HUDEP-2 (cell line): ENCODE measurements at regions not wholly inside any gene's neighbourhood (a gene's known extent, or its start where the extent isn't known, plus 50 kb on each side); places are given as distances from the start of the nearest gene placed in this dataset.

Experiments used
- DNase-seq, 76 experiments: peaks; one replicate each; lab custom pipeline; 2025; ENCODE audit not compliant: unreplicated experiment in 76 of 76; lab: John Stamatoyannopoulos, UW

- DNase-seq = peak in 1 of 76 experiments; percentile 55
Observed at GRCh38 chr10:7028809-7029166, 382.0 kb downstream of the SFMBT2 start.

GRCh38 chr10:7027913-7028808, 382.7 kb downstream of the SFMBT2 start:
- DNase-seq = peak in 56 of 76 experiments; percentile 2 to 94 (median 59)

GRCh38 chr10:7027237-7027912, 383.5 kb downstream of the SFMBT2 start:
- DNase-seq = peak in 1 of 76 experiments; percentile 29

DNA sequence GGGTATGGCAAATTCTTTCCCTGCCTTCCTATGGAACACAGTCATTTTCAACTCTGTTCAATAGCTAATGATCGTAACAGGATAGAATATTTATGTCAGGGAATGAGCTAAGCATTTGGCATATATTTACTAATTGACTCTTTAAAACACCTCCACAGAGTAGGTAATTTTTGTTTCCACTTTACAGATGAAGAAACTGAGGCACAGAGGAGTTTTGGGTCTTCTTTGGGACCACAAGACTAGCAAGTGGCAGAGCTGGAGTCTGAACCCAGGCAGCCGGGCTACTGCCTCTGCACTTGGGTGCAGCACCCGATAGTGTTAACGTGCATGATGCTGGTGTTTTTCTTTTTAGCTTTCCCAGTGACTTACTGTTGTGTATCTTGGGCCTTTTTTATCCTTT, 384.0 kb downstream of the SFMBT2 start:
- no peak for DNase-seq

DNA sequence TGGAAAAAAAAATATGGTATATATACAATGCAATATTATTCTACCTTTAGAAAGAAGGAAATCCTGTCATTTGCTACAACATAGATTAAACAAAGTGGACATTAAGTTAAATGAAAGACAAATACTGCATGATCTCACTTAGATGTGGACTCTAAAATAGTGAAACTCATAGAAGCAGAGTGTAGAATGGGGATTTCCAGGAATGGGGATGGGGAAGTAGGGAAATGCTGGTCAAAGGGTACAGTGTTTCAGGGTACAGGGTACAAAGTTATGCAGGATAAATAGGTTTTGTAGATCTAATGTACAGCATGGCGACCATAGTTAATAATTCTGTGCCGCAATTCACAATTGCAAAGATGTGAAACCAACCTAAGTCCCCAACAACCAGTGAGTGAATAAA, 385.5 kb downstream of the SFMBT2 start:
- no peak for DNase-seq

- DNase-seq = no peak
Observed at GRCh38 chr10:7015457-7015856, 395.4 kb downstream of the SFMBT2 start.

DNA sequence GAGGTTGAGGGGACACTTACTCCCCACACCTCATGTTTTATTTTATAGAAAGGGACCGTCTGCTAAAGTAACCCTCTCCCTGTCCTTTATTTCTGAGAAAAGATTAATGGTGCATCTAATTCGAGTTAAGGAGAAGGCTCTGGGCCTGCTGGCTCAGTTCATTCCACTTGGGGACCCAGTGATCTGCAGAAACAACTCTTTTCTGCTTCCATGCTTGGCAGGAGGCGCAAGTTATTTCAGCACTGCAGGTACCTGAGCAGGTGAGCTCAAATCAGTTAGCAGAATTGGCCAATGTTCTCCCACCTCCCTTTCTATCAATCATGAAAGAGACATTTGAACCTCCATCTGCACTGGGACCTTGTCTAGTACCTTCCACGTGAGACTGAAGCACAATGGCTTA, 396.1 kb downstream of the SFMBT2 start:
- no peak for DNase-seq

DNA sequence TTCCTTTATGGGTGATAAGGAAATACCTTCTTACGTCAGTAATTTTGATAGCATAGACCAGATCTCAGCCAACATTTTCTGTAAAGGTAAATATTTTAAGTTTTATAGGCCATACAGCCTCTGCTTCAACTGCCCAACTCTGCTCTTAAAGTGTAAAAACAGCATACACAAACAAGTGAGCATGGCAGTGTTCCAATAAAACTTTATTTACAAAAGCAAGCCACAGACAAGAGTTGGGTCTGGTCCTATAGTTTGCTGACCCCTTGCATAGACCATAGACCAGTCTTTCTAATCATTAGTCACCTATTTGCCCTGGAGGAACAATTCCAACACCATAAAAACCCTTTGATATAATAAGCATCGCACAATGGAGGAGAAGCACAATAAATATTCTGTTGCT, 398.8 kb downstream of the SFMBT2 start:
- DNase-seq = no peak

DNA sequence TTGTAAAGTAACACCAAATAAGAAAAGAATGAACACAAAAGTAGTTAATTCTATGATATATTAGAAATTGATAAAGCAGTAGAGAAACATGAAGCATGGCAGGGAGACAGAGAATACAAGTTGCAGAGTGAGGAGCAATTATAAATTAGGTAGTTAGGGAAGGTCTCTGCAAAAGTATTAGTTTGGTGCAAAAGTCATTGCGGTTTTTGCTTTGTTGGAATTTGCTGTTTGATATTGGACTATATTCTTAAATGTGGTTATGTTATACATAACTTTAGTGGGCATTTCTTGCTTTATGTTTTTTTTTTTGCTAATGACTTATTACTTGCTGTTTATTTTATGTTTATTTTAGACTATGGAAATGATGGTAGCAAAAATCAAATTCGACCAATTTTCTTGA, 402.2 kb downstream of the SFMBT2 start:
- DNase-seq = no peak

DNA sequence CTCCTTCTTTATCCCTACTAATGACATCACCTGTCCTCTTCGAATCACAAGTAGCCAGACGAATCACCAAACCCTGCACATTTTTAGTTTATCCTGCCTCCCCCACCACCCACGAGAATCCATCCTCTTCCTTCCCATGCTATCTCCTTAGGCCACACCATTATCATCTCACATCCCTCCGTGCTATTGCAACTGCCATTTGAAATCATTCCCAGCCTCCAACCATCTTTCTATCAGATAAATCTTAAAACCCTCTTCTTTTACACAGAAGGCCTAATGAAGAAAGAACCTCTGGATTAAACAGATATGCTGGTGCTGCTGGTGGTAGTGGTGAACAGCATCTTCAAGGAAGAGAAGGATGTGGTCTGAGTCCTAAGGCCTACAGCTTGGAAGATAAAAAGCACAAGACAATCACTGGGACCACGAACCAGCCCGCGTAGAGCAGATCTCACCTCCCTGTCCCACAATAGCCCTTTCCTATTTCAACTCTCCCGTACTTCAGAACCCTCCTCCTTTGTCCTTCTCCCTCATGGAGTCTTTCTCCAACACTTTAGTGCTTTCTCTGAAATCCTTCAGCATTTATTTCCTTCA, 403.1 kb downstream of the SFMBT2 start:
- DNase-seq = no peak

DNA sequence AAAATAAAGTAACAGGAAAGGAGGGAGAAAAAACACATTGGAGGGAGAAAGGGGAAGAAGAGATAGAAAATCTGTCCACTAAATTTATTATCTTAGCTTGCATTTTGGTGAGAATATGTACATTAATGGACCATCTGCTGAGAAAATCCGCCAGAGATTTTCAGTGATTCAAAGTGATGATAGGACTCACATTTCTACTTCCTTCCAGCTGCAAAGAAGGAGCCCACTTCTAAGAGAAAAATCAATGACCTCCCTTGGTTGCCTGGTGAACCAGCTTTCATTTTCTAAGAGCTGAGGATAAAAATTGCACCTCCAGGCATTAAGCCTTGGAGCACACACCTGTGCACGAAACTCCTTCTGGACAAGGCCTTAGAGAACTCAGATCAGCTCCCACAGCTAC, 404.3 kb downstream of the SFMBT2 start:
- no peak for DNase-seq

DNA sequence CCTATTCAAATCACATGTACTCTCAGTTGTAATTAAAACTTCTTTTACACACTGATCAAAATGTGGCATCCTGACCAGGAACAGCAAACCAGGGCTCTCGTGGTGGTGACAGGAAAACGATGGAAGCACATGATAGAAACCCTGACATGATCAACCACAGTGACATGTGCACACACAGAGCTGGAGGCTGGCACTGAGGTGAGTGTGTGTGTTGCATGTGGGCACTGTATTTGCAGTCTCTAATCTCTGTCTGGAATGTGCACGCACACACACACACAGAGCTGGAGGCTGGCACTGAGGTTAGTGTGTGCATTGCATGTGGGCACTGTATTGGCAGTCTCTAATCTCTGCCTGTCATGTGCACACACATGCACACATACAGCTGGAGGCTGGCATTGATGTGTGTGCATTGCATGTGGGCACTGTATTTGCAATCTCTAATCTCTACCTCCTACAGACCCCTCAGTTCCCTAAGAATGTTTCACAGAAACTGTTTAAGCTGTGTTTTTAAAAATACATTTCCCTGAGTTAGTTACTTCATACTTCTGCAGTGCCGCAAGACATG, 406.9 kb downstream of the SFMBT2 start:
- DNase-seq = no peak

DNA sequence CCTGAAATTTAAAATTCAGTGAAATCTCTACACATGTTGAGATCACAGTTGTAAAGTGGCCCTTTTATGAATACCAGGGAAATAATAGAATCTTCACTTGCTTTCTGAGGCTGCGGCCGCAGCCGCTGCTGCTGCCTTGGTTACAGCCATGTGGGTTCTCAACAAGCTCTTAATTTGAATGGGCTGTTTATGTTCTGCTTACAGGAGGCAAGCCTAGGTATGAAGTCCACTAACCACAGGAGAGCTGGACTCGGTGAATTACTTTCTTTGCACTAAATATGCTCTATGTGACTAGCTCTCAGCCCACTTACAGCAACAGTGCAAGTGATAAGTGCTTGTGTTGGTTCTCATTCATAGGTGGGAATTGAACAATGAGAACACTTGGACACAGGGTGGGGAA, 410.8 kb downstream of the SFMBT2 start:
- no peak for DNase-seq

GRCh38 chr10:6999232-6999925, 411.5 kb downstream of the SFMBT2 start:
- no peak for DNase-seq

DNA sequence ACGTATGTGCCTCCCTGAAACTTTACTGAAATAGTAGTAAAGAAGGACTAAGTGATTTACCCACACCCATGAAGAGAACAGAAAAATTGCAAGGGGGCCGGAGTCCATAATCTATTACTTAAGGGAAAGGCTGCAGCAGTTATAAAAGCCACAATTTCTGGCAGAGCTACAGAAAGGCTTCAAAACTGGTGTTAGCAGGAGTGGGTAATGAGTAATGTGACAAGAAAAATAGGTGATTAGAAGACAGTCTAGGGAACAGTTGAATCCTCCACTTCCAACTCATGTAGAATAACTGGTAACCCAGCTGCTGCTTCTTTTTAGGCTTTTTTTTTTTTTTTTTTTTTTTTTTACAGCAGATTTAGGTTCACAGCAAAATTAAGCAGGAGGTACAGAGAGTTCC, 413.3 kb downstream of the SFMBT2 start:
- DNase-seq = no peak

GRCh38 chr10:6996431-6996830, 414.4 kb downstream of the SFMBT2 start:
- no peak for DNase-seq

DNA sequence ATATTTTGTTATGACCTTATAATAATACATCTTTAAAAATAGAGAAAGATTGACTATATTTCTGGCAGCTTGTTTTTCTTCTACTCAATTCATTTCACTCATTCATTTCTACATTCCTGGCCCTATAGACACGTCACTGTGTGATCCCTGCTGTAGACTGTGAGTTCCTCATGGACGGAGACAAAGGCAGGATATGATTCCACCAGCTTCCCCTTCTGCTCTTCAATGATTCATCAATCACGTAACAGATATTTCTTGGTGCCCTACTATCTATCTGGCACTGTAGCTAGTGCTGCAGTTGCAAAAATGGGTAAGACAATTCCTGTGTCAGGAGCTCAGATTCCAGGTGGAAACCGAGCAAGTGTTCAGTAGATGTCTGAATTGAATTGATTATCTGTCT, 415.0 kb downstream of the SFMBT2 start:
- DNase-seq = no peak

DNA sequence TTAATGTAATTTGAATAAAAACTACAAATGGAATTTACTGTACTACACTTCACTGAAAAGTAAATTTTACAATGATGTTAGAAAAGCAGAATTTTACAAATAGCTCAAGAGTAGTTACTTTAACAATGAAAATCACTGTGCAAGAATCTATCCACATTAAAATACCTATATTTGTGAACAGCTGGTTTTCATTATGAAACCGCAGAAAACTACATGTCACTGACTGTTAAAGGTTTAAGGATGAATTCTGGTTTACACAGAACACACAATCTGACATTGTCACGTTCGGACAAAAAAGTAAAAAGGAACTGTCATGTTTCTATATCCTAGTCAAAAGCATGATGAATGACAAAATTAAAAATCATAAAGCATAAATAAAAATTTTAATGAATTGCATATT, 415.3 kb upstream of the PRKCQ start:
- DNase-seq = no peak

GRCh38 chr10:6990891-6991290, 410.8 kb upstream of the PRKCQ start:
- no peak for DNase-seq

DNA sequence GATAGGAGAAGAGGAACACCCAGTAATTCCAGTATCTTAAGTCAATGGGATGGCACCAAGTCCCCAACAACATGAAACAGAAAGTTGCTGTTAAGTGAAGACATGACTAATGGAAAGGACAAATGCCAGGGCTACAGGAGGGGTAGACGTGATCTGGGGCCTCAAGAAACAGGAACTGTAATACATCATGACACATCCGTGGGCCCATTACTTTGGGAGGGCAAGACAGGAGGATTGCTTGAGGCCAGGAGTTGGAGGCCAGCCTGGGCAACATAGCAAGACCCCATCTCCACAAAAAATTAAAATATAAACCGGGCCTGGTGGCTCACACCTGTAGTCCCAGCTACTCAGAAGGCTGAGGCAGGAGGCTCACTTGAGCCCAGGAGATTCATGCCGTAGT, 408.6 kb upstream of the PRKCQ start:
- peak in 1 of 76 experiments; percentile 9 for DNase-seq

GRCh38 chr10:6987536-6987945, 407.5 kb upstream of the PRKCQ start:
- no peak for DNase-seq
